RWPE1 (cell line): ENCODE measurements at regions not wholly inside any gene's neighbourhood (a gene's known extent, or its start where the extent isn't known, plus 50 kb on each side); places are given as distances from the start of the nearest gene placed in this dataset.

Experiments
- CTCF ChIA-PET: fragments of 350-600 bp; sonication (Branson Sonifier 250); formaldehyde crosslinking; extraction: SDS; loops from one replicate; lab custom pipeline; 2021; lab: Yijun Ruan, JAX
- POLR2A ChIA-PET: fragments of 400-600 bp; formaldehyde crosslinking; extraction: SDS; loops from one replicate; lab custom pipeline; 2020; ENCODE audit warnings: antibody characterized with exemption; ENCODE audit not compliant: low non-redundant PET; lab: Yijun Ruan, JAX
- DNase-seq: peaks from one replicate; pipeline ENCODE4 v3.0.0; 2012; ENCODE audit warnings: low spot score
- H3K27ac ChIP-seq: fragments of 450-650 bp; 2 replicates; pipeline ENCODE4 v1.5.1; 2017
- TF ChIP-seq, protein P1 (sequence below): fragments of 450-650 bp; conservative IDR thresholded peaks from 2 replicates; pipeline ENCODE4 v1.5.1; 2017; ENCODE audit warnings: low read depth, mild to moderate bottlenecking

- no peak for DNase-seq
- CTCF ChIA-PET: interaction anchor here (1.0 kb wide), 1 partner anchor 265 kb away, joined by 4 read pairs; no protein-coding TSS in a partner anchor
- POLR2A ChIA-PET: no interaction called here
- no peak overlapping the region for H3K27ac ChIP-seq
- TF ChIP-seq, protein P1, sequence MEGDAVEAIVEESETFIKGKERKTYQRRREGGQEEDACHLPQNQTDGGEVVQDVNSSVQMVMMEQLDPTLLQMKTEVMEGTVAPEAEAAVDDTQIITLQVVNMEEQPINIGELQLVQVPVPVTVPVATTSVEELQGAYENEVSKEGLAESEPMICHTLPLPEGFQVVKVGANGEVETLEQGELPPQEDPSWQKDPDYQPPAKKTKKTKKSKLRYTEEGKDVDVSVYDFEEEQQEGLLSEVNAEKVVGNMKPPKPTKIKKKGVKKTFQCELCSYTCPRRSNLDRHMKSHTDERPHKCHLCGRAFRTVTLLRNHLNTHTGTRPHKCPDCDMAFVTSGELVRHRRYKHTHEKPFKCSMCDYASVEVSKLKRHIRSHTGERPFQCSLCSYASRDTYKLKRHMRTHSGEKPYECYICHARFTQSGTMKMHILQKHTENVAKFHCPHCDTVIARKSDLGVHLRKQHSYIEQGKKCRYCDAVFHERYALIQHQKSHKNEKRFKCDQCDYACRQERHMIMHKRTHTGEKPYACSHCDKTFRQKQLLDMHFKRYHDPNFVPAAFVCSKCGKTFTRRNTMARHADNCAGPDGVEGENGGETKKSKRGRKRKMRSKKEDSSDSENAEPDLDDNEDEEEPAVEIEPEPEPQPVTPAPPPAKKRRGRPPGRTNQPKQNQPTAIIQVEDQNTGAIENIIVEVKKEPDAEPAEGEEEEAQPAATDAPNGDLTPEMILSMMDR: no peak
Measured at GRCh38 chr6:126743076-126743475, 375.4 kb upstream of the RSPO3 start.

DNA sequence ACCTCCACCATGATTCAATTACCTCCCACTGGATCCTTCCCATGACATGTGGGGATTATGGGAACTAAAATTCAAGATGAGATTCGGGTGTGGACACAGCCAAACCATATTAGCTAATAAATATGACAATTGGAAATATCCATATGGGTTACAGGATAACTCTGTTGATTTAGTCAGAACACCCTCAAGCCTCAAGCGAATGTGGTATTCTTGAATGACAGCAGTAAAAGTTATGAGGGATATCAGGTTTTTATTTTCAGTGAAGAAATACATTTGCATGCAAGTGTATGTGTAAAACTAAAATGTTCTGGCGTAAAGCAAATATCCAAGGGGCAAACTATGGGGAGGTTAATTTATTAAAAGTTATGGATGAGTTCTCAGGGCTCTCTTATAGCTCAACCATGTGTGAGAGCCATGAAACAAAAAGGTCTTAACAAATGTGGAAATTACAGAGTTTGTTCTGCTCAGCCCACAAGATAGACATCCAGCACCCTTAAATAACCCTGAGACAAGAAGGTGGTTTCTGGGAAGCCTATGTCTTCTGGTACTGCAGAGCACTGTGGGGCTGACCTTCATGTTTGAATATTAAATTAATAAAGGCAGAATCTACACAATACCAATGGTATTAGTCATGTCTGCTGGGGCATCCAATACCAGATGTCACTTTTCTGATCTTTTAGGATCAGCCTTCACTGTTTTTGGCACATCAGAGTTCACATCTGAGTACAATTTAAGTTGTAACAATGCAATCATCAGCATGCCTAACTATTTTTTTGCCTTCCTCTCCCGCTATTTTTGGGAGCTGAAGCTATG is 370.5 kb upstream of the RSPO3 start:
- TF ChIP-seq, protein P1: no peak
- no peak overlapping the region for H3K27ac ChIP-seq
- POLR2A ChIA-PET: no interaction called here
- DNase-seq: no peak
- CTCF ChIA-PET: no interaction called here

GRCh38 chr6:126753606-126754005 is 364.9 kb upstream of the RSPO3 start:
- TF ChIP-seq, protein P1: no peak
- CTCF ChIA-PET: no interaction called here
- no peak overlapping the region for H3K27ac ChIP-seq
- POLR2A ChIA-PET: no interaction called here
- DNase-seq: no peak

- TF ChIP-seq, protein P1: no peak
- CTCF ChIA-PET: interaction anchor here (0.6 kb wide), 1 partner anchor 1450 kb away, joined by 5 read pairs; no protein-coding TSS in a partner anchor
- no peak overlapping the region for H3K27ac ChIP-seq
- POLR2A ChIA-PET: no interaction called here
- DNase-seq: no peak
Measured at GRCh38 chr6:126761854-126762253, 356.6 kb upstream of the RSPO3 start.

DNA sequence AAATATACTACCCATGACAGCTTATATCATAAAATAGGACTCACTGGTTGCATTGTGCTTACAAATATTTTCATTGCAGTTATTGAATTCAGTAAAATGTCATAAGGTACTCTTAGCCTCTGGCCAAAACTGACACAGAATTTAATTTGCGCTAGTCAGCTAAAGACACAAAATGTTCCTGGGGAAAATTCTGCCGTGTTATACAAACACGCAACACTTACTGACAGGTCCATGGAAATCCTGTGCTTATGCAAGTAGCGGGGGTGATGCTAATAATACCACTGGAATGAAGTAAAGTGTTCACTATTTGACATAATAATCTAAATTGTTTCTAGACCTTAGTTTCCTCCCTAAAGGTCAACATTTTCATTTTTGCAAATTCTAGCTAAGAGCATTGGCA is 354.4 kb upstream of the RSPO3 start:
- CTCF ChIA-PET: no interaction called here

GRCh38 chr6:126764671-126765070 is 353.8 kb upstream of the RSPO3 start:
- no peak overlapping the region for H3K27ac ChIP-seq
- TF ChIP-seq, protein P1: no peak
- POLR2A ChIA-PET: no interaction called here
- DNase-seq: no peak
- CTCF ChIA-PET: no interaction called here

More for the DNA sequence above, 354.4 kb upstream of the RSPO3 start:
- no peak for DNase-seq
- TF ChIP-seq, protein P1: no peak
- no peak overlapping the region for H3K27ac ChIP-seq
- POLR2A ChIA-PET: no interaction called here
